C4-2B (cell line): ENCODE measurements at regions not wholly inside any gene's neighbourhood (a gene's known extent, or its start where the extent isn't known, plus 50 kb on each side); places are given as distances from the start of the nearest gene placed in this dataset.

Source experiments
- H3K27ac ChIP-seq: fragments of 450-650 bp; 2 replicates; pipeline ENCODE4 v1.5.1; 2017
- CTCF ChIP-seq: fragments of 450-650 bp; conservative IDR thresholded peaks from 2 replicates; pipeline ENCODE4 v1.5.1; 2017; ENCODE audit warnings: mild to moderate bottlenecking
- ZFX ChIP-seq: fragments of 450-650 bp; IDR thresholded peaks from 2 replicates; pipeline ENCODE4 v1.6.1; 2017

GRCh38 chr17:56030009-56030624, 123.2 kb upstream of the ANKFN1 start:
- no peak overlapping the region; the same call in 1 of the 2 replicates for H3K27ac ChIP-seq

GRCh38 chr17:56031636-56032035, 121.6 kb upstream of the ANKFN1 start:
- no peak for TF ChIP-seq CTCF
- no peak for TF ChIP-seq ZFX
- H3K27ac ChIP-seq = no peak overlapping the region

More at GRCh38 chr17:56030009-56030624, 123.2 kb upstream of the ANKFN1 start:
- TF ChIP-seq ZFX (no peak), CTCF (peak; percentile 12; the same call in 1 of the 2 replicates)

GRCh38 chr17:56034197-56034635, 119.1 kb upstream of the ANKFN1 start:
- H3K27ac ChIP-seq = no peak overlapping the region
- no peak for TF ChIP-seq ZFX
- no peak for TF ChIP-seq CTCF

- TF ChIP-seq CTCF (no peak), ZFX (no peak)
- no peak overlapping the region for H3K27ac ChIP-seq
Measured at GRCh38 chr17:56038131-56038530, 115.1 kb upstream of the ANKFN1 start.

GRCh38 chr17:56045872-56046271, 107.4 kb upstream of the ANKFN1 start:
- no peak overlapping the region for H3K27ac ChIP-seq
- no peak for TF ChIP-seq CTCF
- no peak for TF ChIP-seq ZFX

- TF ChIP-seq CTCF (no peak), ZFX (no peak)
- H3K27ac ChIP-seq = no peak overlapping the region
Measured at GRCh38 chr17:56047331-56047730, 105.9 kb upstream of the ANKFN1 start.

- TF ChIP-seq CTCF = no peak
- TF ChIP-seq ZFX = no peak
- no peak overlapping the region for H3K27ac ChIP-seq
Measured at GRCh38 chr17:56057869-56058268, 95.4 kb upstream of the ANKFN1 start.
